Esophagus squamous epithelium (tissue), 4 donors: ENCODE measurements at regions not wholly inside any gene's neighbourhood (a gene's known extent, or its start where the extent isn't known, plus 50 kb on each side); places are given as distances from the start of the nearest gene placed in this dataset.

Source experiments
- CTCF ChIP-seq, 6 experiments: fragments of 450-650 bp in 4 of 6; fragments of 200-600 bp in 2 of 6; sonication (generic) in 2 of 6; IDR thresholded peaks; one replicate each; pipeline ENCODE4 v1.5.1; 2016 to 2019; ENCODE audit warnings: antibody characterized with exemption in 6 of 6, mild to moderate bottlenecking in 4 of 6, moderate library complexity in 4 of 6
- POLR2A ChIP-seq, 4 donors: fragments of 450-650 bp; IDR thresholded peaks; one replicate each; pipeline ENCODE4 v1.6.1; 2017; ENCODE audit warnings: antibody characterized with exemption in 4 of 4, mild to moderate bottlenecking in 4 of 4, moderate library complexity in 3 of 4

- no peak for TF ChIP-seq CTCF (IDR thresholded peaks at IDR 0.05)
- TF ChIP-seq POLR2A (IDR thresholded peaks at IDR 0.05) = no peak
Measured at GRCh38 chr3:30456264-30456663, 150.1 kb upstream of the TGFBR2 start.
